Neutrophil (primary cell): ENCODE measurements at regions not wholly inside any gene's neighbourhood (a gene's known extent, or its start where the extent isn't known, plus 50 kb on each side); places are given as distances from the start of the nearest gene placed in this dataset.

ENCODE experiments used
- H3K27ac ChIP-seq: fragments of 200-600 bp; sonication (generic); 2 replicates; pipeline ENCODE4 v1.5.1; 2016; ENCODE audit warnings: mild to moderate bottlenecking, moderate library complexity
- H3K27me3 ChIP-seq: fragments of 200-600 bp; sonication (generic); 2 replicates; pipeline ENCODE4 v1.6.0; 2016; ENCODE audit warnings: mild to moderate bottlenecking
- H3K36me3 ChIP-seq: fragments of 200-600 bp; sonication (generic); 2 replicates; pipeline ENCODE4 v1.5.1; 2017
- H3K4me1 ChIP-seq, 2 experiments: fragments of 200-600 bp in 1 of 2; sonication (generic) in 1 of 2; 1 replicate in 1 of 2; 2 replicates in 1 of 2; pipeline versions ENCODE4 v1.5.1 to v1.6.1; 2013 to 2016; ENCODE audit warnings: low read depth in 1 of 2, low read length in 1 of 2, mild to moderate bottlenecking in 1 of 2, moderate library complexity in 1 of 2; ENCODE audit not compliant: control insufficient read depth in 1 of 2, insufficient read depth in 1 of 2
- H3K4me3 ChIP-seq, 2 experiments: fragments of 200-600 bp in 1 of 2; sonication (generic) in 1 of 2; 1 replicate in 1 of 2; 2 replicates in 1 of 2; pipeline ENCODE4 v1.5.1; 2013 to 2016; ENCODE audit warnings: low read depth in 1 of 2, low read length in 1 of 2, mild to moderate bottlenecking in 1 of 2, moderate library complexity in 1 of 2
- H3K9me3 ChIP-seq: fragments of 200-600 bp; sonication (generic); 2 replicates; pipeline ENCODE4 v1.5.1; 2016
- CTCF ChIP-seq: fragments of 200-600 bp; sonication (generic); IDR thresholded peaks from 2 replicates; pipeline ENCODE4 v1.5.1; 2016; ENCODE audit warnings: antibody characterized with exemption

- Histone ChIP-seq H3K36me3 (no peaks in the 10 kb centered on the region), H3K9me3 (no peaks in the 10 kb centered on the region), H3K4me3 (no peak overlapping the region), H3K4me1 (no peaks in the 10 kb centered on the region), H3K27ac (no peak overlapping the region), H3K27me3 (peaks cover 34% of the 10 kb centered on the region)
- TF ChIP-seq CTCF = no peak
Measured at GRCh38 chr1:38128926-38129453, 82.4 kb upstream of the POU3F1 start.

- Histone ChIP-seq H3K4me1 (no peaks in the 10 kb centered on the region), H3K27me3 (peaks cover 30% of the 10 kb centered on the region), H3K27ac (no peak overlapping the region), H3K9me3 (no peaks in the 10 kb centered on the region), H3K36me3 (no peaks in the 10 kb centered on the region), H3K4me3 (no peak overlapping the region)
- no peak for TF ChIP-seq CTCF
Measured at GRCh38 chr1:38128511-38128910, 81.9 kb upstream of the POU3F1 start.

GRCh38 chr1:38127428-38127827 lies 80.8 kb upstream of the POU3F1 start:
- Histone ChIP-seq H3K27me3 (peaks cover 19% of the 10 kb centered on the region), H3K27ac (no peak overlapping the region)

DNA sequence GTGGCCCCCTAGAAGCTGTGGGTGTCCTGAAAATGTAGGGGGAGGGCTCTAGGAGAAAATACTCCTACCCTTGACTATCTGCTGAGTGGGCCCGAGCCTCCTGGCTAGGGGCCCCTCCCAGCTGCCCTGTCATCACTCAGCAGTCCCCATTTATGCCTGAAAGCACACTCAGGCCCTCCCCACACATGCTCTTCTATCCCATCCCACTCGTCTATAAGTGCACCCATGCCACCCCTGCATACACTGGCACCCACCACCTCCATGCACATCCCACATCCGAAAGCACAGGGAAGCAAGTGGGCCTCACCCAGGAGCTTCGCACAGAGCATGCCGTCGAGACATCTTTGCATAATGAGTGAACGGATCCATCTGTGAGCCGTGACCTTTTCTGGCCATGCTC lies 80.4 kb upstream of the POU3F1 start:
- Histone ChIP-seq H3K27ac (no peak overlapping the region), H3K4me3 (no peak overlapping the region), H3K36me3 (no peaks in the 10 kb centered on the region), H3K4me1 (no peaks in the 10 kb centered on the region), H3K9me3 (no peaks in the 10 kb centered on the region), H3K27me3 (peaks cover 14% of the 10 kb centered on the region)
- no peak for TF ChIP-seq CTCF

More at GRCh38 chr1:38127428-38127827, 80.8 kb upstream of the POU3F1 start:
- TF ChIP-seq CTCF = no peak
- Histone ChIP-seq H3K4me1 (no peaks in the 10 kb centered on the region), H3K4me3 (no peak overlapping the region), H3K9me3 (no peaks in the 10 kb centered on the region), H3K36me3 (no peaks in the 10 kb centered on the region)

DNA sequence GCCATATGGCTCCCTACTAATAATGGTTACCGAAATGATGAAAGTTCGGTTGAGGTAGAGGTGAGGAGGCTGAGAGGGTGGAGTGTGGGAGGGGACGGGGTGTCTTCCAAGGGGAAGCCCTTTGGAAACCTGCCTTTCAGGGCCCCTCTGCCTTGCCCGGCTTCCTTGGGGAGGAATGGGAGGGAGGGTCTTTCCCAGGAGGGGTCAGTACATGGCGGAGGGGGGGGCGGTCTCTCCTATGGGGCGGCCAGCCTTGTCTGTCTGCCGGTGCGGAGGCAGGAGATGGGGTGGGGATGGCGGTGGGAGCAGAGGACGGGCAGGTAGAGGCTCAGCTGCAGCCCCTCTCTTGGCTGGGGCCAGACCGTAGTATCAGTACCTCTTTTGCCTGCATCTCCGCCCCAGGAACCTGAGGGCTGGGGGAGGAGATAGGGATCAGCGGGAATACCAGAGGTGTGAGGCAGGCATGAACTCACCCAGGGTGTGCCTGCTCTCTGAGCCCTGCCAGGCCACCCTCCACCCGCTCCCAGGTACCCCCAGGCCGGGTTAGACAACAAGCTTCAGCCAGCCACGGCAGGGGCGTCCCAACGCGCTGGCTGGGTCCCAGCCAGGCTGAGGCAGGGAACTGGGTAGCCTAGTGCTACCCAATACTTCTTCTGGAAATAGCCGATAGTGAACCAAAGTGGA lies 79.4 kb upstream of the POU3F1 start:
- H3K4me3 ChIP-seq = no peak overlapping the region
- H3K9me3 ChIP-seq = no peaks in the 10 kb centered on the region
- no peak overlapping the region for H3K27ac ChIP-seq
- peaks cover 8 to 9% of the 10 kb centered on the region in 2 experiments for H3K4me1 ChIP-seq
- no peak for TF ChIP-seq CTCF
- H3K36me3 ChIP-seq = no peaks in the 10 kb centered on the region
- H3K27me3 ChIP-seq = peaks cover 4% of the 10 kb centered on the region
